ENCODE measurements at regions not wholly inside any gene's neighbourhood (a gene's known extent, or its start where the extent isn't known, plus 50 kb on each side); places are given as distances from the start of the nearest gene placed in this dataset.

DNA sequence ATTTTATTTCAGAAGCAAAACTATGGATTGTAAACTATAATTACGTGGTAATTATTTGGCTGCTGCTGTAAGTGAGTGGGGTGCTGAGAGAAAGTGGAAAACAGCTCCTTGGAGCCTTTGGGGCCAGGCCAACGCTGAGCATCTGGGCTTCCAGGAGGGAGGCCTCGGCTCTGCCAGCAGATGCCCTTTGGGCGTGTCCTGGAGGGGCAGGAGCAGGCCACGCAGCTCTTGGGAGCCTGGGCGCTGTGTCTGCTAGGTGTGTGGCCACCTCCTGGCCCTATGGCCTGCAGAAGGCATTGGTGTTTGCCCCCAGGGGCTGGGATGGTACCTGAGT lies 423.3 kb downstream of the GLRX3 start:
- DNase-seq (ENCODE audit: low spot score), result no peak

DNA sequence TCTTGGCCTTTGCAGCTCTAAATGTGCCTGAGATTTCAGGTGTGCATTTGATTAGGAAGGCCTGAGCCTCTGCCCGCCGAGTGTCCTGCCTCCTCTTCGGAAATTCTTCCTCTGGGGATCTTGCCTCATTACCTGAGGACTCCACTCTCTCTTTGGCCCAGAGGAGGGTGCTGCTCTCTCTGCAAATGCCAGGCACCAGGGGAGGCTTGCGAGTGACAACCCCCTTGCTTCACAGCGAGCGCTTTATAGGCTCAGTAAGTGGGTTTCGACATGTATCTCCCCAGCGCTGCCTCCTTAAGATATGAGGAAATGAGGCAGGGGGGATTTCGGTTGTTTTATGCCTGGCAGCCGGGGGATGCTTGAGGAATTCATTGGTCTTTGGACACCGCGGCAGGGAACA lies 423.9 kb downstream of the GLRX3 start:
- no peak for DNase-seq (ENCODE audit: low spot score)

DNA sequence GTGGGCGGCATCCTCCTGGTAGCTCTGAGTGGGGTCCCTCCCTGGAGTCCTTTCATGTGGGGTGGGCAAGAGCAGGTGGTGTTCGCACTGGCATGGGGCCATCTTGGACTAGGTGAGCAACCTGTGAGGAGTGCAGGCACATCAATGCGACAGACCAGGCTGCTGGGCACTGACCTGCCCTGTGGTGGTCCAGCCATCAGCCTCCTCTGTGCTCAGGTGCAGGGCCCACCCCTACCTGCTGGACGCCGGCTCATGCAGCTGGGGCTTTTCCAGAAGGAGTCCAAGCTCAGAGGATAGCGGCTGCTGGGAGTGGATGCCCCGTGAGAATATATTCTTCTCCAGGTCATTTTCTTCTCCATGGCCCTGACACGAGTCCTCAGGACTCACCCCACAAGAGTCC lies 424.4 kb downstream of the GLRX3 start:
- no peak for DNase-seq (ENCODE audit: low spot score)

DNA sequence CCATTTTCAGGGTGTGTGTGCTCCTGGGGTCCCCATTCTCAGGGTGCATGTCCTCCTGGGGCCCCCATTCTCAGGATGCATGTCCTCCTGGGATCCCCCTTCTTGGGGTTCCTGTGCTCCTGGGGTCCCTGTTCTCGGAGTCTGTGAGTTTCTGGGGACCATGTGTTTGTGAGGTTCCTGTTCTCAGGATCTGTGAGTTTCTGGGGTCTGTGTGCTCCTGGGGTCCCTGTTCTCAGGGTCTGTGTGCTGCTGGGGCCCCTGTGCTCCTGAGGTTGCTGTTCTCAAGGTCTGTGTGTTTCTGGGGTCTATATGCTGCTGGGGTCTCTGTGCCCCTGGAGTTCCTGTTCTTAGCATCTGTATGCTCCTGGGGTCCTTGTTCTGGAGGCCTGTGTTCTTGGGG lies 425.5 kb downstream of the GLRX3 start:
- DNase-seq (ENCODE audit: low spot score), result no peak

DNA sequence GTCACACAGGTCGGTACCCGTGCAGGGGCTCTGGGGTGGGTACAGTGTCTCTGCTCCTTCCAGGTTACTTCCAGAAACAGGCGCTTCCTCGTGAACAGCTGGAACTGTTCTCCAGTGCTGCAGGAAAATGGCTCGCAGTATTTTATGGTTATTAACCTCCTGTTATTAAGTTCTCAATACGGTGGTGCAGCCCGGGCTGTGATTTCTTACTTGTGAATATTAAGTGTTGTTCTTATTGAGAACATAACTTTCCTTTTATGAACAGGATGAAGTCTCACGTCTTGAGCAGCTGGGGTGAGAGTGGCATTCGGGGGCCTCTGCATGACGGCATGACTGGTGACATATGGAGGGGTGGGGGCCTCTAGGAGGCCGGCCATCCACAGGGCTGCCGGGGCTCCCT lies 430.8 kb downstream of the GLRX3 start:
- DNase-seq (ENCODE audit: low spot score), result no peak

DNA sequence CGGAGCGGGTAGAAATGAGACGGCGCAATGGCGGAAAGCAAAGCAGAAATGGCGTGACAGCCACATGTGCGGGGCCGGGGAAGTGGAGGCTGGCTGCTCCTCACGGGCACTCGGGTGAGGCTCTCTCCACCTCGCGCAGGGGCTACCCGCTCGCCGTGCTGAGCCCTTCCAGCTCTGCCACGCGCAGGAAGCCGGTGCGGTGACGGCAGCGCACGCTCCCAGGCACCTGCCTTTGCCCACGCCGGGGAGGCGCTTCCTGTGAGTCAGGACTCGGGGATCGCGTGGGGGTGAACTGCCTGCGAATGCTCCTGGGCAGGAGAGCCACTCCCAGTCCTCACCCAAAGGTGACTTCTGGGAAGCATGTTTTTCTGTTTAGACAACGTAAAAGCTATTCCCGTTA lies 431.2 kb downstream of the GLRX3 start:
- no peak for DNase-seq (ENCODE audit: low spot score)

DNA sequence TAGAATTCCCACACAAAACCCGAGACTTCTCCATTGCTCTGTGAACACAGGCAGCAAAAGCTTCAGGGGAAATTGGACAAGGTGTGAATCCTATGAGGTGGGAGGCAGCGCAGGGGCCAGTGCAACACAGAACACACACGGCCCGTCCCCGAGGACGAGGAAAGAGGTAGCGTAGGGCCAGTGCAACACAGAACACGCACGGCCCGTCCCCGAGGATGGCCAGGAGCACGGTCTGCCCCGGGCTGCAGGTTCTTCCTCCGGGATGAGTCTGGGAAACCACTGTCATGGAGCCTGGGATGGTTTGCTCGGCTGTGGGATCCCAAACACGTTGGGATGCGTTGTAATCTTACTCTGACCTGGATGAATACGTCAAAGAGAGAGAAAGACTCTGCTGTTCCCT lies 432.1 kb downstream of the GLRX3 start:
- DNase-seq (ENCODE audit: low spot score), result no peak

DNA sequence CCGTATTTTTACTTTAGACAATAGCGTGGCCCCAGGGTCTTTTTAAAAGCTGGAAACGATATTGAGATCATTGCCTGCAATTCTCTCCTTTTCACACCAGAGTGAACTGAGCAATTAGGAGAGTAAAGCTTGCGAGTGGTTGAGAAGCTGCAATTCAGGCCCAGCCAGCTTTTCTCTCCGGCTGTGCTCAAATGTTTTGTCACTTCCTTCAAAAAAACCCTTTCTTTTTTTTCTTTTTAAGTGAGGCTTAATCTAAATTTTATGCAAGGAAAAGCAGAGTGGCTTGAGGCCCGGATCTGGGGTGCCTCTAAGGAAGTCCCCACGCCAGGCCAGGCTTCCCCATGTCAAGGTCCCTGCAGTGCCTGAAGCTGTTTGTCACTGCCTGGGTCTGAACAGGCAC lies 433.9 kb downstream of the GLRX3 start:
- no peak for DNase-seq (ENCODE audit: low spot score)

DNA sequence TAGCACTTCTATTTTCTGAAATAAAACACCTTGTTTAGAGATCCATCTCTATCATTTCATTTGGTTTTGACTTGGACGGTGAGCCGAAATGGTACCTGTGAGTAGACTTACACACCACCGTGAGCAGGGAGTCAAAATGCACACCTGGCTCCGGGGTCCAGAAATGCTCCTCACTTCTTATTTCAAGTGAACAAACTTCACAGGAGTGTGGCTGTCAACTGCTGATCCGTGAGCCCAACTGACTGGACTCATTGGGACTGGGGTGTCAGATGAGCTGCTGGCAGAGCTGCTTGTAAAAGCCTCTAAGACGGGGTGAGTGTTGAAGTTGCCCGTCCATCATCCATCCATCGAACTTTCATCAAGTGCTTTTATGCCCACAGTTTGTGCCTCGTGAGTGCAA lies 435.5 kb downstream of the GLRX3 start:
- DNase-seq (ENCODE audit: low spot score), result no peak

DNA sequence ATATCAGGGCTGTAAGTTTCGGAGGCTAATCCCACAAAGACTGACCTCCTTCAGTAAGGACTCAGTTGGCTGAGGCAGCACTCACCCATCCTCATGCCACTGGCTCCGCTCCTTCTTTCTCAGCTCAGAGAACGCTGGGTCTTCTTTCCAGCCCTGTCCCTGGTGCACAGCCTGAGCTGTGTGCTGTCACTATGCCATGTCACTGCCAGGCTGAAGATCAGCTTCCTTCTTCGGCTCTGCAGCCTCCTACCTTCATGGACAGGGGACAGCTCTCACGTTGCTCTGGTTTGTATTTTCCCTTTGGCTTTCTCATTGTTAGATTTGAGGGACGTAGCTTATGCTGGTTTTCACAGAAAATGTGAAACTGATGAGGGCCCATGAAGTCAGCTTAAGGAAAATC lies 437.3 kb downstream of the GLRX3 start:
- no peak for DNase-seq (ENCODE audit: low spot score)

DNA sequence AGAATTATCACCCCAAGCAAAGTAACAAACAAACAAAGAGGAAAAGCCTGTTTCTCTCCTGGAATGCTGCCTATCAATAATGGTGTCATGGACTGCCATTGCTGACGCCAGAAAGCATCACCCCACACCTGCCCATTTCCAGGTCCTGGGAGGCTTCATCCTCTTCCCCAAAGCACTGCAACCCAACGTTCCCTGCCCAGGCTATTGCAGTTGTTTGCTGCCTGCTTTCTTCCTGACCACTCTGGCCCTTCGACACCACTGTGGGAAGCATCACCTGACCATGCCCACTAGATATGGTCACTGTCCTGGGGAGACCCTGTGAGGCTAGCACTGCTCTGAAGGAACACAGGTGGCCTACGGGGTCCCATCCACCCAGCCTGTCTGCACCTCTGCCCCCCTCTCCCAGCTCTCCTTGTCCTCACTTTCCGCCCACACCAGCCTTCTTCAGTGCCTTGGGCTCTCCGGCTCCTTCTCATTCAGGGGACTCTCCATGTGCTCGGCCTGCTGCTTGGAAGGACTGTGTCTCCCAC lies 439.6 kb downstream of the GLRX3 start:
- no peak for DNase-seq (ENCODE audit: low spot score)

DNA sequence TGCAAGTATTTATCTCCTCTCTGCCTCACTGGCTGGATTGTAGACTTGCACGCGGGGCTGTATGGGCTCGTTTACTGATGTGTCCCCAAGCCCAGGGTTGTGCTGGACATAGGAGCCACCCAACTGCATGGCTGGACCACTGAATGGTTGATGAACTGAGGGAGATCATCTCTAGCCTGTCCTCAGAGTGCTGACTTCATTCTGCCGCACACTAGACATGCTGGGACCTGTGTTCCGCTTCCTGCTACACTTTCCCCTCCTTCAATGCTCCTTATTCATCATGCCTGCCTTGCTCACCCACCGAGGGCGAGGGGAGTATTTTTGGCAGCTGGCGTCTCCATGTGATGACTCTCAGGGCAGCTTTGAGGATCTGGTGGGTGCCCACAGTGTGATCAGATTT lies 440.2 kb downstream of the GLRX3 start:
- DNase-seq (ENCODE audit: low spot score), result no peak

DNA sequence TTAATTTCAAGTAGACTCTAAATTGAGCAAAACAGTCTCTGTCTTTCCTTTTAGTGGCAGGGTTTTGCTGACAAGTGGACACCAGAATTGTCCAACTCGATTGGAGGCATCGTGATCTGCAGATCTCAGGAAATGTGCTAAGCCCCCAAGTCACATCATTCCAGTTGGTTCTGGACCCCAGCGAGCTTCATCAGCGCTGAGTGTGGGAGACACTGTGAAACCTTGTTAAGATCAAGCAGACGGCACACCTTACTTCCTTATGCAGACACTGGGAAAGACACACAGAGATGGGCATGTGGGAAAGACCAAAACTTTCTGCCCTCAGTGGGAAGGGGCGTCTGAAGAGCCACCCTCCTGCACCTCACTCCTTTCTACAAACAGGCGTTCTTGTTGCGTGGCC lies 440.8 kb downstream of the GLRX3 start:
- no peak for DNase-seq (ENCODE audit: low spot score)

DNA sequence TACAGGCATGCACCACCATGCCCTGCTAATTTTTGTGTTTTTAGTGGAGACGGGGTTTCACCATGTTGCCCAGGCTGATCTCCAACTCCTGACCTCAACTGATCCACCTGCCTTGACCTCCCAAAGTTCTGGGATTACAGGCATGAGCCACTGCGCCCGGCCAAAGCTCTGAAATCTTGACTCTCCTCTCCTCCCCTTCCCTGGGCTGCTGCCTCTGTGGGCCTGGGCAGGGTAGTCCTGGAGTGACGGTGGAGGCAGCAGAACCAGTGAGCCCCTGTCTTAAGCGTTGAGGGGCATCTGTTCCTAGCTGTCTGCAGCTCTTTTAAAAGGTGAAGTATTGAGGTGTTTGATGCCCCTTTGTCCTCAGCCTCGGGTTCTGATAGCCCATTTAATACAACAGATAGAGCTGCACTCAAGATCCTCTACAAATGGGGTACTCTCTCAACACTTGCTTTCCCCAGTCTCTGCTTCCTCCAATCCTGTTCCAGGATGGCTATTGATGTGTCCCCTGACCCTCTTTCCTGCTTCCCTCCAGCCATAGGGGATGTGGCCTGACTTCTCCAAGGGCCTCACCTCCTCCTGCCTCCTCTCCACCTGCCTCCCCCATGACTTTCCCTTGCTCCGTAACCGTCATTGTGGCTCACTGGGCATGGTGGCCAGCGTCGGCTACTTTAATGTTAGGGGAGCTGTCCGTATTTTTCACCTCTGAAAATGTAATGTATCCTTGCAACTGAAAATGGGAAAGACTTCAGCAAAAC lies 442.5 kb downstream of the GLRX3 start:
- DNase-seq (ENCODE audit: low spot score), result no peak

DNA sequence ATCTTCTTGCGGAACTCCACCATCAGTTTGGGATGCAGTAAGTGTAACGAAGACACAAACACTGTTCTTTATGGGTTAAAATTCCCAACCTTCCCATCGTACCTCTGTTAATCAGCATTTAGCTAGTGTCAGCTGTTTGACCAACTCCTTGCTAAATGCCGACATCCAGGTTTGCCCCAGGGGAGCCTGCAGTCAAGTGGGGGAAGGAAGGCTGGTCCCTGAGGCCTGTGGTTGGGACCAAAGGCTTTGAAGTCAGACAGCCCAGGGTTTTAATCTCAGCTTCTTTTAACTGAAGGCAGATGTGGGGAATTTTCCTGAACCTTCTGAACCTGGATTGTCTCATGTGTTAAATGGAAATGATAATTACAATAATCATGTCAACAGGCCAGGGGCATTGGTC lies 443.7 kb downstream of the GLRX3 start:
- no peak for DNase-seq (ENCODE audit: low spot score)

DNA sequence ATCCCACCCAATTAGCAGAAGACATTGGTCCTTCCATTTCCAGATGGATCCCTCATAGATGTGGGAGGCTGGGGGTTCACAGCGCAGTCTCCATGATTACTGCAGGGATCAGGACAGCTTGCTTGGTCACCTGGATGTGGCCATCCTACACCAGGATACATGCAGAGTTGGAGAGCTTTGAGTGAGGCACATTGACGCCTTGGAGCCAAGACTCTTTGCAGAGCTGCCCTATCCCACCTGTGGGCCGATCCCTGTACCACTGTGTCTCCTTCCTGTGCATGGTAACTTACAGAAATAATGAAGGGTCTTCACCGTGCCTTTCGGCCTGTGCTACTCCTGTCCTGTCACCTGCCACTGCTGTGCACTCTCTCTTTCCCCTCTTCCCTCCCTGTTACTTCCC lies 444.8 kb downstream of the GLRX3 start:
- DNase-seq (ENCODE audit: low spot score), result no peak

DNA sequence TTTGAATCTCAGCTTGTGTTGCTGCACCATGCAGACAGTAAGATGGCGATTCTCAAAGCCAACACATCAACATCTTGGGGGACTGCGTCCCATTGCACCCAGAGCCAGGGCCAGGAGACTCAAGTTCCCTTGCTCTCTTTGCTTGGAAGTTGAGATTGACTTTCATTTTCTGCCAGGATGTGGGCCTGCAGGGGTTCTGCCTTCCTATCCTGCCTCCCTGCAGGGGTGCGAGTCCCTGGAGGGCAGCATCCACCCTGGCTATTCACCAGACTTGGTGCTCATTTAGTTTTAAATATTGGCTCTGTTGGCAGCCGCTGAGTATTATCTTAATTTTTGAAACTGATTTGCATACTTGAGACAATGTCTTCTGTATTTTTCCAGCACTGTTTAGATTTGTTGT lies 451.5 kb downstream of the GLRX3 start:
- DNase-seq (ENCODE audit: low spot score), result no peak

DNA sequence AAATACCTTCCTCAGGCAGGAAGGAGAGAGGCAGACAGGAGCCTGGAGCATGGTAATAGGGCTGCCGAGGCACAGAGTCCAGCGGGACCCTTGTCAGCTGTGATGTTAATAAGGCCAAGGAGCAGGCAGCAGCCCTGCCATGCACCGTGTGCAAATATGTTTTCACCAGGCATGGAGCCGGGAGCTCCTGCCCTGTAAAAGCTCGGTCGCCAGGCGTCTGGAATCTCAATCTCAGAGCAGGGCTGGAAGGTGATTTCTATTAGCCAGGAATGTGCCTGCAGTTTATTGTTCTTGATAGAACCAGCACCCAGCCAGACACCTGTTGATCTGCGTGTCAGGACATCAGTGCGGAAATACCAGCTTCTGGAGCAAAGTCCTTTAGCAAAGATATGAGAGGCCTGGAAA lies 469.8 kb downstream of the GLRX3 start:
- DNase-seq (ENCODE audit: low spot score), result no peak

DNA sequence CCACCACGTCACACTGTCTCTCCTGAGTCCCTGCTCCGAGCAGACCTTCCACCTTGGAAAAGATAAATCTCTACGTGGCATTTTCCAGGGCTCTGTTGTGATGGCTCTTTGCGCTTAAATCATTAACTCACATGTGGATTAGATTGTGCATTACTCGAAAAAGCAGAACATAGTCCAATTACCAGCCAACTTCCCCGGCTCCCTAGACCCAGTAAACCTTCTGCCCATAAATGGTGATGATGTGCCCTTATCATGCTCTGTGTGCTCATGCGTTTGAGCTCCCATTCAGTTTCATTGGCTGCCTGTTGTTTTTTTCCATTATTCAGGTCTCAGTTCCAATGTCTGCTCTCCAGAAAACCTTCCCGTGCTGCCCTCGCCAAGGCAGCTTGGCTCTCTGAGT lies 471.2 kb downstream of the GLRX3 start:
- DNase-seq (ENCODE audit: low spot score), result no peak

DNA sequence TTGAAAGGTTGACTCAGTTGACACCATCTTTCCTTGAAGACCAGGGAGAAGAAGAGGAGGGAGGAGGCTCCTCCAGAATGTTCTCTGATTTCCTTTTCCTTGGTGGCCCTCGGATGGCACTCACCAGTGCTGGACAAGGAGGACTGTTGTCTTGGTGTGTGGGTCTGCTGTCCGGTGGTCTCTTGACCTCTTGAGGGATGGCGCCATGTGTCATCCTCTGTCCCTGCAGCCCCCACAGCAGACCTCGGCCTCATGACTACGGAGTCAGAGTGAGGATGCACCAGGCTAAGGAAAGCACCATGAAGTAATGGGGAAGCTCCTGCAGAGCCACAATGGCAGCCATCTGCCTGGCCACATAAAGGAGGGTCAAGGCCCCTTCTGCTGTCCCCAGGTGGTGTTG lies 475.0 kb downstream of the GLRX3 start:
- no peak for DNase-seq (ENCODE audit: low spot score)

DNA sequence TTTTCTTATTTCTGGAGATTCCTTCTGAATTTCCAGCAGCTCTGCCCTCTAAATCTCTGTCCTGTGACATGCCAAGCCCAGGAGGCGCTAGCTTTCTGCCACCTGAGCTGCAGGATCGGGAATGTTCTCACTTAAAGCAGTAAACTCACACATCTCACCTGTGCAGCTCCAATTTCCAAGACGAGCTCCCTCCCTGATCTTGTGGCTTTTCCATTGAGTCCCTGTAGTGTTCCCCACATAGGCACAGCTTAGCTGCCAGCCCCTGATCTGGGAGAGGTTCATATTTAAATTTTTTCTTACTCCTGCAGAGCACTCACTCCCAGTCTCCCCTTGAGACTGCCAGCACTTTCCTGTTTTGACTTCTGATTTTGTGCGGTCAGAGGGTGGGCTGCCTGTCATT lies 479.3 kb downstream of the GLRX3 start:
- no peak for DNase-seq (ENCODE audit: low spot score)

DNA sequence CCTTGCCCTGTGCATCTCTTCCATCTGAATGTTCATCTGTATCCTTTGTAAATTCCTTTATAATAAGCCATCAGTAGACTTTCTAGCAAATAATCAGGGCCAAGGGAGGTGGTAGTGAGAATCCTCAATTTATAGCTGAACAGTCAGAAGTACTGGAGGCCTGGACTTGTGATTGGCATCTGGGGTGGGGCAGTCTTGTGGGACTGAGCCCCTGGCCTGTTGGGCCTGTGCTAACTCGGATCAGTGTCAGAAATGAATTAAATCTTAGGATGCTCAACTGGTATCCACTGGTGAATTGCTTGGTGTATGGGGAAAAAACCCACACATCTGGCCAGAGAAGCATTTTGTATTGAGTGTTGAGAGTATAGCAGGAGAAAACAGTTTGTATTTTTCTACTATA lies 481.8 kb downstream of the GLRX3 start:
- DNase-seq (ENCODE audit: low spot score), result no peak

DNA sequence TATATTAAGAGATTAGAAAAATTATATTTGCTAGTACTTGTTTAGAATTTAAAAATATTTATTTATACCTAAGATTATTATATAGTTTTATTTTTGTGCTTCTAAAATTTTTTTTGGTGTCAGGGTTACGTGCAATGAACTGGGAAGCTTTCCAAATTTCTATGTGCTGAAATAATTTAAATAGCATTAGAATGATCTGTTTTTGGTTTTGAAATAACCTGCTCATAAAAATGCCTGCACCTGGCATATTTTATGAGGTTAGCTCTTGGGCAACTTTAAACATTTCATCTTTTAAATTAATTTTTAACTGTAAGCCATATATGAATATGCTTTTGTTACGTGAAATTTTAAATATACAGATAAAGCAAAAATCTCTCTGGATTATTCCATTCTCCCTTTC lies 482.5 kb downstream of the GLRX3 start:
- no peak for DNase-seq (ENCODE audit: low spot score)

DNA sequence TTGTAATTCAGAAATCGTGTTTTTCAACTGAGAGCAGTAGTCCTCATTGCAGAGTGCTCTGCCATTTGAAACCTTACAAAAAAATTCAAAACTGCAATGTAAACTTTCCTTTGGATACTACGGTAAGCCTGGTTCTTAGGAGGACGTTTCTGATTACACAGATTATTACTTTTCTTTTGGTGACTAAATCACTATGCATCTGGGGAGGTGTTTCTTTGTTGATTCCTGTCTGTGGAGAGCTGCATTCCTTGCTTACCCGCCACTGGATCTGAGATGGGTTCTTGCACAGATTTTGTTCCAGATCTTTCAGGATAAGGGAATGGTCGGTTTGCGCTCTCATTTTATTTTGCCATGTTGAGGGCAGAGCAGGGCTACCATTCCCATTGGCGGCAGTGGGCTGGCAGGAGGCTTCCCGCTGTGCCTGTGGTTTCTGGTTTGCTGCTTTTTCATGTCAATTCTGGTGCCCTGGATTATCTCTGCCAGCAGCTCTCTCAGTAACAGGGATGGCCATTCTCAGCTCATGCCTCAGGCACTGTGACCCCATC lies 485.1 kb downstream of the GLRX3 start:
- no peak for DNase-seq (ENCODE audit: low spot score)
